HG02610 (cell line): ENCODE measurements at regions not wholly inside any gene's neighbourhood (a gene's known extent, or its start where the extent isn't known, plus 50 kb on each side); places are given as distances from the start of the nearest gene placed in this dataset.
"Not testable (repeated sequence)": the region's sequence is repeated elsewhere in the genome, so short reads cannot be mapped to it uniquely, and the experiment has no call there.

Experiments used
- ATAC-seq: cut with Tn5 transposase; IDR thresholded peaks from one replicate; pipeline ENCODE4 v1.9.1; 2021; ENCODE audit warnings: mild to moderate bottlenecking, moderate library complexity; ENCODE audit not compliant: unreplicated experiment

DNA sequence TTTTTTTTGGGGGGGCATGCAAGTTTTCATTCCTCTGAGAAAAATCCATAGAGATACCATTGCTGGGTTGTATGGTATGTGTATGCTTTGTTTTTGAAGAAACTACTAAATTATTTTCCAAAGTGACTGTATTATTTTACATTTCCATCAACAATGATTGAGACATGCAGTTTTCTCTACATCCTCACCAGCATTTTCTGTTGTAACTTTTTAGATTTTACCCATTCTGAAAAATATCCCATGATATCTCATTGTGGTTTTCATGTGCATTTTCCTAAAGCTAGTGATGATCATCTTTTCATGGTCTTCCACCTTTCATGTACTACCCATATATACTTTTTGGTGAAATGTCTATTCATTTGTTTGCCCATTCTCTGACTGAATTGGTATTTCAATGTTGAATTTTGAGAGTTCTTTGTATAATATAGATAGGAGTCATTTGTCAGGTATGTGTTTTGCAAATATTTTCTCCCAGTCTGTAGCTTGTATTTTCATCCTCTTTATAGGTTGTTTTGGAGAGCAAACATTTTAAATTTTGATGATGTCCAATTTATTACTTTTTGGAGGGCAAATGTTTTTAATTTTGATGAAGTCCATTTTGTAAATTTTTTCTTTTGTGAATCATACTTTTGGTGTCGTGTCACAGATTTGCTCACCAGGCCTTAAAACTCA, 827.5 kb upstream of the CITED2 start:
- no peak for ATAC-seq

DNA sequence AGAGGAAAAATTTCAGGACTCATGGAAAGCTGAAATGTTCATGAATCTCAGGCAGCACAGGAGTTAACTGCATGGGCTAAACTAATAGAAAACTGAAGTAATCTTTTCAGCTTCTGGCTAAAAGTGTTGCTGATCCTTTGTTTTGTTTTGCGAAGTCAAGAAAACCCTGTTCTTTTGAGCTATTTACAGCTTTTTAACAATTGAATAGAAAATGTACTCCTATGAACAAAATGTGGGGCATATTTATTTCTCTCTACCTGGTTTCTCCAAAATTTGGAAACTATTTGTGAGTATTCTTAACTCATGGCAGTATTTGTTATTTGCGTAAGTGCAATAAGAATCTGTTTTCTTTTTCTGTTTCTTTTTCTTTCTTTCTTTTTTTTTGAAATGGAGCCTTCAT, 818.8 kb upstream of the CITED2 start:
- no peak for ATAC-seq

DNA sequence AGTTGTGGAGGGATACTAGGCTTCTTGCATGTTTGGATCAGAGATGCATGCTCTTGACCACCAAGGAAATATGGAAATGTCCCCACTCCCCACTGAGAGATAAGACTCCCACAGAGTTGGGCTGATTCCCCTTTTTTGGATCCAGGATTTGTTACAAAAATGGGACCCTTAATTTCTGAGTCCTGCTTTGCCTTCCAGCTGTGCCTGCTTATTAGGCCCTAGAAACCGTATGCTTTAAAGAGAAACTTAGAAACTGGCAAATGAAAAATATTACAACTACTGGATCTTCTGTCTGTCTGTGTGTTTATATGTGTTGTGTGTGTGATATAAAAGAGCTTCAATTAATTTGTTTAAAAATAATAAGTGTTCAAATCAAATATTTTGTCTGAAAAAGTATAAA, 817.6 kb upstream of the CITED2 start:
- no peak for ATAC-seq

DNA sequence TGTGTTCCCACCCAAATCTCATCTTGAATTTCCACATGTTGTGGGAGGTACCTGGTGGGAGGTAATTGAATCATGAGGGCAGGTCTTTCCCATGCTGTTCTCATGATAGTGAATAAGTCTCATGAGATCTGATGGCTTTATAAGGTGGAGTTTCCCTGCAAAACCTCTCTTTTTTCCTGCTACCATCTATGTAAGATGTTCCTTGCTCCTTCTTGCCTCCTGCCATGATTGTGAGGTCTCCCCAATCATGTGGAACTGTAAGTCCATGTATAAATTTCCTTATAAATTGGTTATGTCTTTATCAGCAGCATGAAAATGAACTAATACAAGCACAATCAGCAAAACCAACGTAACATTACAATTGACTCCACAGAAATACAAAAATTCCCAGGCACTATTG, 814.8 kb upstream of the CITED2 start:
- ATAC-seq, result not testable (repeated sequence)

DNA sequence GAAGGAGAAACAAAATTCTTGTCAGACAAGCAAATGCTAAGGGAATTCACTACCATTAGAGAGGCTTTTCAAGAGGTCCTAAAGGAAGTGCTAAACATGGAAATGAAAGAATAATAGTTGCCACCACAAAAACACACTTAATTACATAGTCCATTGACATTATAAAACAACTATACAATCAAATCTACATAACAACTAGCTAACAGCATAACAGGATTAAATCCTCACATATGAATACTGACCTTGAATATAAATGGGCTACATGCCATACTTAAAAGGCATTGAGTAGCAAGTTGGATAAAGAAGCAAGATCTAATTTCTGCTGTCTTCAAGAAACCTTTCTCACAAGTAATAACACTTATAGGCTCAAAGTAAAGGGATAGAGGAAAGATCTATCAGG, 811.5 kb upstream of the CITED2 start:
- no peak for ATAC-seq

DNA sequence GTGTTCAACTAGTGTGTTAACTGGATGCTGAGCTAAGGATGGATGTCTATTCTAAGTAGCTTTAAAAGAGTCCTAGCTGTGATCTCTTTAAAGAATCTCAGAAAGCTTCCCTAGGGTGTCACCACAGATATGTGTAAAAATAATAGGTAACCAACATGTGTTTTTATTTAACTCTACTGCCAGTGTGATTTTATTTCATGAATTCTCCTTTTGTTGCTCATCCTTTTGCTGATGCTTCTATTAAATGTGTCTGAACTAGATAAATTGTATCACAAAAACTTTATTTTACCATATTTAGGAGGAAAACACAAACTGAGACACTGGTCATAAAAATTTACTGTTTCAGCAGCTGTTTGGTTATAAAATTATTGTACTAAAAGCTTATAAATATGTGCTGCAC, 809.4 kb upstream of the CITED2 start:
- ATAC-seq, result no peak

DNA sequence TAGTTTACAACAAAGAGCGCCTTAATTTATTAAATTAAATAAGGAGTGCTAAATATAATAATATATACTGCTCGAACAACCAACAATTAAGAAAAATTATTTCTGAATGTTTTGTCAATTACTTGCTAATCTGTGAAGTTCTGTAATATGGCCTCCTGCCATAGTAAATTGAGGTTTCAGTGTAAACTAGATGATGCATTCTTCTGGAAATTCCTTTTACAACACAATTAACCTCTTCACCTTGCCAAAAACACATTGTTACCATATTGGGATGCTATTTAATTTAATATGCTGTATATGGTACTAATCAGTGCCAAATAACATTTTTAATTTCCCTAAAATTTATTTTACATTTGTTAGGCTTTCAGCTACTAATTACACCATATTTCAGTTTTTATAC, 808.4 kb upstream of the CITED2 start:
- ATAC-seq, result no peak

DNA sequence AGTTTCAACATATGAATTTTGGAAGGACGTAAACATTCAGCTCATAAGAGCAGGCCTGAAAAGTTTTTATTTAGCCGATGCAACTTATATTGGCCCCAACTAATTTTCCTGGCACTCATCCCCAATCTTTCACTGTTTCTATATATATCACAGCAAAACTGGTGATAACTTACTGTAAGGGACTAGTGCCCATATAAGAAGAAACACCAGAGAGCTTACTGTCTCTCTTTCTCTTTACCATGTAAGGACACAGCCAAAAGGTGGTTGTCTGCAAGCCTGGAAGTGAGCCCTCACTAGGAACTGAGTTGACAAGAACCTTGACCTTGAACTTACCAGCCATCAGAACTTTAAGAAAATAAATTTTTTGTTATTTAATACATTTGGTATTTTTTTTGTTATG, 807.4 kb upstream of the CITED2 start:
- ATAC-seq, result no peak

DNA sequence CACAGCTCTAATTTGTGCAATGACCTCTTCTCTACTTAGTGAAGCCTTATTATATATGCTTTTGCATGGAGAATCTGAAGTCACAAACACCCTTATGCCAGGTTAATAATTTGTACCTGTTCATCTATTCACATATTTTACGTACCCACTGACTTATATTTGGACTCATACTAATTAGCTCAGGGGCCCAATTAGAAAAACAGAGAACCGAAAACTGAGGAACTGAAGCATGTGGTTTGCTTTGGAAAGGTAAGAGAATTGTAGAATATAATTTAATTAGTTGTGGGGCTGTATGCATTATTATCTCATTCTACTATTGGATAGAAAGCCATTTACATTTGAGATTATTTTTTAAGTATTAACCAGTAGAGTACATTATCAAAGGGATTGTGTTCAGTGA, 805.9 kb upstream of the CITED2 start:
- no peak for ATAC-seq

DNA sequence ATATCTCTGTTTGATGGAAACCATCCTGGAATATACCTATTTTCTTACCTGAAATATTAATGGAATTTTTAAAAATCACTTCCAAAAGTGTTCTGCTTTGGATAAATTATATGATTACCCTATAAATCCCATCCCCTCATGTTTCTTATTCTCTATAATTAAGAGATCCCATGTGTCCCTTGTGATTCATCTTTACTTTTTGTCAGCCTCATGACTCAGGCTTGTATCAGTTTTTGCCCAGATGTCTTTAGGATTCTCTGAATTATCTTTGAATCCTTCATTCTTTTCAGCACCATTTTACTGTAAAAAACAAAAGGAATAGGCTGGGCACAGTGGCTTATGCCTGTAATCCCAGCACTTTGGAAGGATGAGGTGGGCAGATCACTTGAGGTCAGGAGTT, 804.5 kb upstream of the CITED2 start:
- ATAC-seq, result no peak

DNA sequence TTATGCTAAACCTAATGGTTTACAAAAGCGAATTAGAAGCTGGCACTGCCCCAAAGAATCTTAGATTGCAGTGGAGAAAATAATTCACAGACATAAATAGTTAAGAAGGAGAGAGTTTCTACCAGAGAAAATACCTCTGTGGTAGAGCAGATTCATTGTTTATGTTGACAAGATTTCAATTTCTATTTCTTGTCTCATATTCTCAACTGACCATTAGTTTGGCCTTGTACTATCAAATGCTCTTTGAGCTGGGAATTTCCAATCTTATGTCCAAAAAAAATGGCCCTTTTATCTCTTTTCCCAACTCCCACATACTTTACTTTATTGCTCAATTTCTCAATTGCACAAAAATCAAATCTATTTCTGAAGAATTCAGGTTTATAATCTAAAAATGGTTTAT, 804.1 kb upstream of the CITED2 start:
- no peak for ATAC-seq

DNA sequence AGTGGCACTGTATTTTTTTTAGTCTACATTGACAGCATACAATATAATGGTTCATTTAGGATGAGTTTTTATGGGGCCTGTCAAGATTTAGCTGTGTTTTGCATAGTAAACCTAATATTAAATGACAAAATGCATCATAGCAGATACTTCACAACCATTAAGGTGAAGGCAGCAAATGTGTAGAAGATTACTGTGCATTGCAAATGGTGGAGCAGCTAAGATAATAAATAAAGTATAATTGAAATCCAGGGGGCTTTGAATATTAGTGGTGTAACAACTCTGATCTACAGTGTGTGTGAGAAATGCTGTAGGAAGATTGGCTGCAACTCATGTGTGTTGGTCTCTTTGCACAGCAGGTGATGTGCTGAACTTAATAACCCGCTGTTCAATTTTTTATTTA, 801.9 kb upstream of the CITED2 start:
- no peak for ATAC-seq

DNA sequence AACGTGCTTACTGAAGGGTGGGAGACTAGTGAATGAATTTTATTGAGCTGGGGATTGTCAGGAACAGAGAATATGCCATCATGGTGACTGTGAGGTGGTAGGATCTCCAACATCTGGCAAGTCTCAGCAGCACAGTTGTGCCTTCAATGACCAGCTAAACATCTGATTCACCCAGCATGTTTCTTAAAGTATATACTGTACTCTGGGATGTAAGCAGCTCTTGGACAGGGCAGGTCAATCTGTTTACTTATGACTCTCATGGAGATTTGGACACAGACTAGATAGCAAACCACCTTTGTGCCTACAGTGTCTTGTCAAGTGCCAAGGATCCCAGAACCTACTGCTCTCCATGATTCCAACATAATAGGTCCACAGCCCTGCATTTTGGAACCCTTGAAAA, 801.0 kb upstream of the CITED2 start:
- ATAC-seq, result no peak

DNA sequence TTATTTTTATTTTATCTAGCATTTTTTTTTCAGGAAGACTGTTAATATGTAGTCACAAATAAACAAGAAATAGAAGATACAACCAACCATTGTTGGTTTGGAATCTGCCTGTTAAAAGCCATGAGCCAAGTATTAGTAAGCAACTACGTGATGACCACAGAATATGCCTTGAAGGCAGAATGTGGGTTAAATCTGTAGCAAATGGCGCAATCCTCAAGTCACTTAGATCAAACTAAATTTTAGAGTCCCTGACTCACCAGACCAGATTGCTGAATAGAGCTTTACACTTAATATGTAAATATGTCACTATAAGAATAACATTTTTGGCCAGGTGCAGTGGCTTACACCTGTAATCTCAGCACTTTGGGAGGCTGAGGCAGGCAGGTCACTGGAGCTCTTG, 800.1 kb upstream of the CITED2 start:
- no peak for ATAC-seq

DNA sequence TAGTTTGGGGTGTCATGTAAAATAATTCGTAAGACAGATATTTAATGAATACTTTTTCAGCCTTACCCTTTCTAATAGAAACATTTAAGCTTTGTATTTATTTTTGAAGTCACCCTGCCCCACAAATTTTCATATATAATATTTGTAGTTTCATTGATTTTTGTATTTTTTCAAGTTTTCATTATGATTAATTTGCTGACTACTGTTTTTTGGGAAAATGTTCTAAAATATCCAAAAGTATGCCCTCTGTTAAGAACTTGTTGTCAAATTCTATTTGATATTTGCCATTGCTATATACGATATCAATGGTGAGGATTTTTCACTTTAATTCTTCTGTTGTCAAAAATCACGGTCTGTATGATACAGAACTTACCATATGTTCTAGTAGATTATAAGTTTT, 793.9 kb upstream of the CITED2 start:
- ATAC-seq, result no peak

DNA sequence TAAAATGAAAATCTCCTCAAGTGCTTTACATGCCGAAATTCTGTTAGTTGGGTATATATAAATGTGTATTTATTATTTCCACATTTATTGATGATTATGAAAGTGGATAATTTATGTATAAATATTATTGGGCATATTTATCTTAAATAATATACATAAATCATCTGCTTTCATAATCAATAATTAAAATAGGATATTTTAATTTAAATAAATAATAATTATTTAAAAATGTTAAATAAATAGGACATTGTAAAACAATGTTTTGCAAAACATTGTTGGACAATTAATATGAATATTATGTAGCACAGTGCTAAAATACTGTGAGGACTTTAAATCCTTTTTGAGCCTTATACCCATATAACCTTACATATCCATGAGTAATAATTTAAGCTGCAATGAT, 786.5 kb upstream of the CITED2 start:
- no peak for ATAC-seq

DNA sequence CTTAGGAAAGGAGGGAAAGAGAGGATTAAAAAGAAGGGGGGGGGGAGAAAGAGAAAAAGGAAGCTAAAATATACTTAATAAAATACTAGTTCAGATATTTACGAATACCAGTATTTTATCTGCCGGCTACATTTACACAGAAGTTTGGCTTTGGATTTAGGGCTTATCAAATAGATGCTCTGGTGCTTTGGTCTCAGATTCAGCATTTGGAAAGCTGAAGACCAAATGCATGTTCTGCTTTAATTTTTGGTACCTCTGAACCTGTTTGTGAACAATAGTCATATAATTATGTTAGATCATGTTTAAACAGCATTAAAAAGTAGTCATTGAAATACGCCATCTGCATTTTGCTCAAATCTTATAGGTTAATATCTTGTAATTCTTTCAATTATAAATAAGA, 786.0 kb upstream of the CITED2 start:
- ATAC-seq, result no peak

DNA sequence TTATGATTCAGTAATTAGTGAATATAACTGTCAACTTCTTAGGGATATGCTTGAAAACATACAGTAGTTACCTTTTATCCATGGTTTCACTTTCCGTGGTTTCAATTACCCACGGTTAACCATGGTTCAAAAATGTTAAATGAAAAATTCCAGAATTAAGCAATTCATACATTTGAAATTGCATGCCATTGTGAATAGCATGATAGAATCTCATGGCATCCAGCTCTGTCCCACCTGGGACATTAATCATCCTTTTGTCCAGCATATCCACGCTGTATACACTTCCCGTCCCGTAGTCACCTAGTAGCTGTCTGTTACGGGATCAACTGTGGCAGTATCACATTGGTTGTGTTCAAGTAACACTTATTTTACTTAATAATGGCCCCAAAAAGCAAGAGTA, 781.7 kb upstream of the CITED2 start:
- no peak for ATAC-seq

DNA sequence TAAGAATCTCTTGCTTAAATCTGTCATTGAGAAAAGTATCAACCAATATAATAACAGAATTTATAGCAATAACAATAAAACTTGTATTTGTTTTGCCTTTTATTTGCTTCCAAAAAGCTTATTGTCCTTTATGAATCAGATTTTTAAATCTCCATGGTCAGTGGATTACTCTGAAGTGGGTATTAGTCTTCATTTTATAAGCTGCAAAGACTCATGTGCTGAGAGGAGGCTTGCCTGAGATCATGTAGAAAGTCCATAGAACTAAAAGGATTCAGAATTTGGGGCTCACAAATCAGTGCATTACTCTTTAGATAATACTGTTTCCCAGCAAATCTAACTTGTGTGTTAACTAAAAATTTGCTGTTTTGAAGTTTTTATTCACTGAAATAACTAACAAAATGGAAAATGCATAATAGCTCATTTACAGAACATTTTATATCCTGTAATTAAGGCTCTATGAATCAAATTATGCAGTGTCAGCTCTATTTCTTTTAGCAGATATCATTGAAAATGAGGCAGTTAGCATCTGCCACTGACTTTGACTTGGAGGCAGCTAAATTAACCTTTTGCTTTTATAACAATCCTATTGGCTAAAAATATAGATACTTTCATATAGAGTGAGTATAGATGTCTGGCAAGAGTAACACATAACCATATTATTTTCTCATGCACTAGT, 781.1 kb upstream of the CITED2 start:
- ATAC-seq, result no peak

DNA sequence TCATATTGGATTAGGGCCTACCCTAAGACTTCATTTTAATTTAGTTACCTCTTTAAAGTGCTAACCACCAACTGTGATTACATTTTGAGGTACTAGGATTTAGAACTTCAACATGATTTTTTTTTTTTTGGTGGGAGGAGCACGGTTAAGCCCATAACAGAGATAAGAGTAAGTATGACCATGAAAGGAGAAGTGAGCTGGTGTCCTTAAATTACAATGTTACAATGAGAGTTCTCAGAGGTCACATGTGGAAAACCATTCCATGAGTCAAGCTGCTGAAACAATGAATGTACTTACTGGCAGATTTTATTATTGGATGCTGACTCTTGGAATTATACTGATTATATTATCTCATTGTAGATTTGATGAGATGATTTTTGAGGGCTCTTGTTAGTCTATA, 779.3 kb upstream of the CITED2 start:
- no peak for ATAC-seq

DNA sequence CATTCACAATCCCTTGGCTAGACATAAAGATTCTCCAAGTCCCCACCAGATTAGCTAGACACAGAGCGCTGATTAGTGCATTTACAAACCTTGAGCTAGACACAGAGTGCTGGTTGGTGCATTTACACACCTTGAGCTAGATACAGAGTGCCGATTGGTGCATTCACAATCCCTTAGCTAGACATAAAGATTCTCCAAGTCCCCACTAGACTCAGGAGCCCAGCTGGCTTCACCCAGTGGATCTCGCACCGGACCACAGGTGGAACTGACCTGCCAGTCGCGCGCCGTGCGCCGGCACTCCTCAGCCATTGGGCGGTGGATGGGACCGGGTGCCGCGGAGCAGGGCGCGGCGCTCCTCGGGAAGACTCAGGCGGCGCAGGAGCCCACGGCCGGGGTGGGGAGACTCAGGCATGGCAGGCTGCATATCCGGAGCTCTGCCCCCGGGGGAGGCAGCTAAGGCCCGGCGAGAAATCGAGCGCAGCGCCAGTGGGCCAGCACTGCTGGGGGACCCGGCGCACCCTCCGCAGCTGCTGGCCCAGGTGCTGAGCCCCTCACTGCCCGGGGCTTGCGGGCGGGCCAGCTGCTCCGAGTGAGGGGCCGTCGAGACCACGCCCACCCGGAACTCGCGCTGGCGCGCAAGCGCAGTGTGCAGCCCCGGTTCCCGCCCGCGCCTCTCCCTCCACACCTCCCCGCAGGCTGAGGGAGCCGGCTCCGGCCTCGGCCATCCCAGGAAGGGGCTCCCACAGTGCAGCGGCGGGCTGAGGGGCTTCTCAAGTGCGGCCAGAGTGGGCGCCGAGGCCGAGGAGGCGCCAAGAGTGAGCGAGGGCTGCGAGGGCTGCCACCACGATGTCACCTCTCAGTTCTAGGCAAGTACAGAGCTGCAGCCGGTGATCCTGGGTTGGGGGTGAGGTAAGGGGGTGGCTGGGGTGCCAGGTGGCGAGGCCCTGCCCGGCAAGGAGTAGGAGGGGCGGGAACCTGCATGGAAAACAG, 773.7 kb upstream of the CITED2 start:
- not testable (repeated sequence) for ATAC-seq

DNA sequence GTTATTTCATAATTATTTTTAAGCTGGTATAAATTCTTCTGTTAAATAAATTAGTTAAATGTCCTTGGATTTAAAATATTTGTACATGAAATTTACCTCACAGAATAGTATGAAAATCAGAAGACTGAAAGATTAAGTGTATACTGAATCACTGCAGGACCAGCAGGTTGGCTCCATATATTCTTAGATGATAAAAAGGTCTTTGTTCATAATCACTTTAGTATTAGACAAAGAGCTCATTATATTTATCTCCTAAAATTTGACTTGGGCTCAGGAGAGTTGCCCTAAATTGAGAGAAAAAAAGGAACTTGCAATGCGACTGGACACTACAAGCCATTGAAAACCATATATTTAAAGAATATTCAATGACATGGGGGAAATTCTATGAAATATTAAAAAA, 766.4 kb upstream of the CITED2 start:
- no peak for ATAC-seq
